GM23338 (cell line): ENCODE measurements at regions not wholly inside any gene's neighbourhood (a gene's known extent, or its start where the extent isn't known, plus 50 kb on each side); places are given as distances from the start of the nearest gene placed in this dataset.

Experiments
- ATAC-seq: fragments of 200-7000 bp; cut with Tn5 transposase; 3 replicates; pipeline ENCODE4 v1.9.1; 2020
- DNase-seq: peaks from one replicate; pipeline ENCODE4 v3.0.0-alpha.2; 2015; ENCODE audit warnings: low spot score
- H2AFZ ChIP-seq: fragments of 200-600 bp; sonication (generic); 2 replicates; pipeline ENCODE4 v1.8.0; 2016; ENCODE audit warnings: antibody characterized with exemption, mild to moderate bottlenecking, moderate library complexity
- H3F3A ChIP-seq: fragments of 200-600 bp; sonication (generic); replicated peaks from 2 replicates; pipeline ENCODE4 v1.8.0; 2017; ENCODE audit warnings: antibody characterized with exemption, mixed run types, low read depth
- H3K27ac ChIP-seq: fragments of 200-600 bp; sonication (generic); 2 replicates; pipeline ENCODE4 v1.6.1; 2016; ENCODE audit warnings: low read depth
- H3K27me3 ChIP-seq: fragments of 200-600 bp; sonication (generic); 2 replicates; pipeline ENCODE4 v1.8.0; 2016; ENCODE audit warnings: mild to moderate bottlenecking, mixed run types, moderate library complexity; ENCODE audit not compliant: insufficient read depth
- H3K36me3 ChIP-seq: fragments of 200-600 bp; sonication (generic); 2 replicates; pipeline ENCODE4 v1.8.0; 2016; ENCODE audit warnings: mild to moderate bottlenecking; ENCODE audit not compliant: insufficient read depth
- H3K4me1 ChIP-seq: fragments of 200-600 bp; sonication (generic); 2 replicates; pipeline ENCODE4 v1.8.0; 2016; ENCODE audit warnings: mild to moderate bottlenecking, moderate library complexity; ENCODE audit not compliant: insufficient read depth
- H3K4me2 ChIP-seq: fragments of 200-600 bp; sonication (generic); 2 replicates; pipeline ENCODE4 v1.7.1; 2017; ENCODE audit warnings: mixed run types
- H3K4me3 ChIP-seq: fragments of 200-600 bp; sonication (generic); 2 replicates; pipeline ENCODE4 v1.6.1; 2016; ENCODE audit warnings: mixed run types
- H3K79me2 ChIP-seq: fragments of 200-600 bp; sonication (generic); replicated peaks from 2 replicates; pipeline ENCODE4 v1.8.0; 2017; ENCODE audit warnings: mild to moderate bottlenecking; ENCODE audit not compliant: insufficient read depth
- H3K9me2 ChIP-seq: fragments of 200-600 bp; sonication (generic); 2 replicates; pipeline ENCODE4 v1.8.0; 2017; ENCODE audit not compliant: insufficient read depth
- H4K20me1 ChIP-seq: fragments of 200-600 bp; sonication (generic); replicated peaks from 2 replicates; pipeline ENCODE4 v1.8.0; 2017; ENCODE audit warnings: mild to moderate bottlenecking; ENCODE audit not compliant: insufficient read depth
- H3K27ac Mint-ChIP-seq: 2 replicates; pipeline ENCODE4 v1.8.0; 2020; ENCODE audit warnings: inconsistent platforms, mild to moderate bottlenecking, moderate library complexity, mixed read lengths
- H3K27me3 Mint-ChIP-seq: 3 replicates; pipeline ENCODE4 v1.8.0; 2022; ENCODE audit warnings: low read depth, mild to moderate bottlenecking, moderate library complexity, mixed read lengths, inconsistent platforms; ENCODE audit not compliant: insufficient read depth, poor library complexity
- H3K36me3 Mint-ChIP-seq: 3 replicates; pipeline ENCODE4 v1.8.0; 2021; ENCODE audit warnings: low read depth, mild to moderate bottlenecking, inconsistent platforms, moderate library complexity, mixed read lengths
- H3K4me1 Mint-ChIP-seq: 3 replicates; pipeline ENCODE4 v1.8.0; 2020; ENCODE audit warnings: mild to moderate bottlenecking, inconsistent platforms, mixed read lengths
- H3K4me3 Mint-ChIP-seq: 3 replicates; pipeline ENCODE4 v1.8.0; 2021; ENCODE audit warnings: moderate library complexity, mild to moderate bottlenecking, inconsistent platforms, mixed read lengths
- H3K9me3 Mint-ChIP-seq: 3 replicates; pipeline ENCODE4 v1.8.0; 2020; ENCODE audit warnings: moderate library complexity, mild to moderate bottlenecking, inconsistent platforms, mixed read lengths
- CREB1 ChIP-seq: fragments of 250-450 bp; sonication (Bioruptor Pico); IDR thresholded peaks from 2 replicates; pipeline ENCODE4 v1.5.0; 2020; ENCODE audit warnings: low read depth, mild to moderate bottlenecking, moderate library complexity
- CTCF ChIP-seq, 2 experiments: fragments of 200-600 bp in 1 of 2; sonication (generic) in 1 of 2; conservative IDR thresholded peaks; 2 replicates each; pipeline versions ENCODE4 v1.5.1 to v1.6.1; 2016 to 2017; ENCODE audit warnings: antibody characterized with exemption in 2 of 2, low read depth in 2 of 2, mild to moderate bottlenecking in 2 of 2, moderate library complexity in 1 of 2
- EZH2 ChIP-seq: fragments of 200-600 bp; sonication (generic); IDR thresholded peaks from one replicate; pipeline ENCODE4 v1.8.0; 2017; ENCODE audit warnings: antibody characterized with exemption, mild to moderate bottlenecking, low read depth; ENCODE audit not compliant: unreplicated experiment
- EZH2phosphoT487 ChIP-seq: fragments of 200-600 bp; sonication (generic); IDR thresholded peaks from one replicate; pipeline ENCODE4 v1.8.1; 2018; ENCODE audit warnings: antibody characterized with exemption; ENCODE audit not compliant: unreplicated experiment
- JUNB ChIP-seq: IDR thresholded peaks from one replicate; pipeline ENCODE4 v1.6.1; 2016; ENCODE audit warnings: antibody characterized with exemption; ENCODE audit not compliant: unreplicated experiment
- NANOG ChIP-seq: IDR thresholded peaks from 2 replicates; pipeline ENCODE4 v1.6.1; 2016; ENCODE audit warnings: antibody characterized with exemption, borderline replicate concordance
- POLR2AphosphoS5 ChIP-seq: IDR thresholded peaks from 2 replicates; pipeline ENCODE4 v1.6.1; 2016; ENCODE audit warnings: antibody characterized with exemption, low read depth
- STAT1 ChIP-seq: IDR thresholded peaks from one replicate; pipeline ENCODE4 v1.6.1; 2016; ENCODE audit warnings: antibody characterized with exemption; ENCODE audit not compliant: unreplicated experiment
- ZNF114 ChIP-seq: fragments of 250-450 bp; sonication (Bioruptor Pico); IDR thresholded peaks from 2 replicates; pipeline ENCODE4 v1.5.0; 2020; ENCODE audit warnings: mild to moderate bottlenecking, moderate library complexity
- ZNF331 ChIP-seq: fragments of 250-450 bp; sonication (Bioruptor Pico); IDR thresholded peaks from 2 replicates; pipeline ENCODE4 v1.5.0; 2020; ENCODE audit warnings: low read depth, mild to moderate bottlenecking, moderate library complexity
- TF ChIP-seq, protein P1 (sequence below): IDR thresholded peaks from one replicate; pipeline ENCODE4 v1.6.1; 2018; ENCODE audit warnings: antibody characterized with exemption; ENCODE audit not compliant: unreplicated experiment
- TF ChIP-seq, protein P2 (sequence below): IDR thresholded peaks from 2 replicates; pipeline ENCODE4 v1.6.1; 2016; ENCODE audit warnings: antibody characterized with exemption
- TF ChIP-seq, protein P3 (sequence below): fragments of 250-450 bp; sonication (Bioruptor Pico); IDR thresholded peaks from 2 replicates; pipeline ENCODE4 v1.5.0; 2020; ENCODE audit warnings: mild to moderate bottlenecking, moderate library complexity

DNA sequence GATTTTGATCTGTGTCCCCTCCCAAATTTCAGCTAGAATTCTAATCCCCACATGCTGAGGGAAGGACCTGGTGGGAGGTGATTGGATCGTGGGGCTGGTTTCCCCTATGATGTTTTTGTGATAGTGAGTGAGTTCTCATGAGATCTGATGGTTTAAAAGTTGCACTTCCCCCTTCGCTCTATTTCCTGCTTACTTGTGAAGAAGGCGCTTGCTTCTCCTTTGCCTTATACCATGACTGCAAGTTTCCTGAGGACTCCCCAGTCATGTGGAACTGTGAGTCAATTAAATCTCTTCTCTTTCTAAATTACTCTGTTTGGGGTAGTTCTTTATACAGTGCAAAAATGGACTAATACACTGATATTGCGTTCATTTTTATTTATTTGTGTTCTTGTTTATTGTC, 636.8 kb upstream of the LINC00305 start:
- H3K4me1 Mint-ChIP-seq = no peaks in the 10 kb centered on the region

More for the DNA sequence above, 636.8 kb upstream of the LINC00305 start:
- Histone ChIP-seq H3F3A (no peaks in the 10 kb centered on the region), H3K9me2 (no peaks in the 10 kb centered on the region), H3K36me3 (no peaks in the 10 kb centered on the region; the same call in 1 of the 2 replicates), H3K79me2 (no peaks in the 10 kb centered on the region), H2AFZ (no peak overlapping the region), H3K4me3 (no peak overlapping the region), H3K27me3 (no peaks in the 10 kb centered on the region), H3K4me2 (no peak overlapping the region), H3K27ac (no peak overlapping the region), H4K20me1 (no peaks in the 10 kb centered on the region), H3K4me1 (no peaks in the 10 kb centered on the region)
- no peak for ATAC-seq
- Mint-ChIP-seq H3K9me3 (no peaks in the 10 kb centered on the region), H3K36me3 (no peaks in the 10 kb centered on the region), H3K27me3 (no peaks in the 10 kb centered on the region), H3K27ac (no peak overlapping the region), H3K4me3 (no peak overlapping the region)
- no peak for TF ChIP-seq EZH2
- TF ChIP-seq NANOG = no peak
- no peak for TF ChIP-seq JUNB
- no peak for TF ChIP-seq CTCF (conservative IDR thresholded peaks at IDR 0.05; ENCODE audit: low read depth in 2 of 2)
- TF ChIP-seq POLR2AphosphoS5 = no peak
- TF ChIP-seq, protein P1, sequence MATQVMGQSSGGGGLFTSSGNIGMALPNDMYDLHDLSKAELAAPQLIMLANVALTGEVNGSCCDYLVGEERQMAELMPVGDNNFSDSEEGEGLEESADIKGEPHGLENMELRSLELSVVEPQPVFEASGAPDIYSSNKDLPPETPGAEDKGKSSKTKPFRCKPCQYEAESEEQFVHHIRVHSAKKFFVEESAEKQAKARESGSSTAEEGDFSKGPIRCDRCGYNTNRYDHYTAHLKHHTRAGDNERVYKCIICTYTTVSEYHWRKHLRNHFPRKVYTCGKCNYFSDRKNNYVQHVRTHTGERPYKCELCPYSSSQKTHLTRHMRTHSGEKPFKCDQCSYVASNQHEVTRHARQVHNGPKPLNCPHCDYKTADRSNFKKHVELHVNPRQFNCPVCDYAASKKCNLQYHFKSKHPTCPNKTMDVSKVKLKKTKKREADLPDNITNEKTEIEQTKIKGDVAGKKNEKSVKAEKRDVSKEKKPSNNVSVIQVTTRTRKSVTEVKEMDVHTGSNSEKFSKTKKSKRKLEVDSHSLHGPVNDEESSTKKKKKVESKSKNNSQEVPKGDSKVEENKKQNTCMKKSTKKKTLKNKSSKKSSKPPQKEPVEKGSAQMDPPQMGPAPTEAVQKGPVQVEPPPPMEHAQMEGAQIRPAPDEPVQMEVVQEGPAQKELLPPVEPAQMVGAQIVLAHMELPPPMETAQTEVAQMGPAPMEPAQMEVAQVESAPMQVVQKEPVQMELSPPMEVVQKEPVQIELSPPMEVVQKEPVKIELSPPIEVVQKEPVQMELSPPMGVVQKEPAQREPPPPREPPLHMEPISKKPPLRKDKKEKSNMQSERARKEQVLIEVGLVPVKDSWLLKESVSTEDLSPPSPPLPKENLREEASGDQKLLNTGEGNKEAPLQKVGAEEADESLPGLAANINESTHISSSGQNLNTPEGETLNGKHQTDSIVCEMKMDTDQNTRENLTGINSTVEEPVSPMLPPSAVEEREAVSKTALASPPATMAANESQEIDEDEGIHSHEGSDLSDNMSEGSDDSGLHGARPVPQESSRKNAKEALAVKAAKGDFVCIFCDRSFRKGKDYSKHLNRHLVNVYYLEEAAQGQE = no peak
- TF ChIP-seq CREB1 = no peak
- TF ChIP-seq, protein P2, sequence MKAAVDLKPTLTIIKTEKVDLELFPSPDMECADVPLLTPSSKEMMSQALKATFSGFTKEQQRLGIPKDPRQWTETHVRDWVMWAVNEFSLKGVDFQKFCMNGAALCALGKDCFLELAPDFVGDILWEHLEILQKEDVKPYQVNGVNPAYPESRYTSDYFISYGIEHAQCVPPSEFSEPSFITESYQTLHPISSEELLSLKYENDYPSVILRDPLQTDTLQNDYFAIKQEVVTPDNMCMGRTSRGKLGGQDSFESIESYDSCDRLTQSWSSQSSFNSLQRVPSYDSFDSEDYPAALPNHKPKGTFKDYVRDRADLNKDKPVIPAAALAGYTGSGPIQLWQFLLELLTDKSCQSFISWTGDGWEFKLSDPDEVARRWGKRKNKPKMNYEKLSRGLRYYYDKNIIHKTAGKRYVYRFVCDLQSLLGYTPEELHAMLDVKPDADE = no peak
- TF ChIP-seq ZNF114 (CRISPR knock-in tag) = no peak
- TF ChIP-seq STAT1 = no peak
- no peak for TF ChIP-seq EZH2phosphoT487
- TF ChIP-seq, protein P3, sequence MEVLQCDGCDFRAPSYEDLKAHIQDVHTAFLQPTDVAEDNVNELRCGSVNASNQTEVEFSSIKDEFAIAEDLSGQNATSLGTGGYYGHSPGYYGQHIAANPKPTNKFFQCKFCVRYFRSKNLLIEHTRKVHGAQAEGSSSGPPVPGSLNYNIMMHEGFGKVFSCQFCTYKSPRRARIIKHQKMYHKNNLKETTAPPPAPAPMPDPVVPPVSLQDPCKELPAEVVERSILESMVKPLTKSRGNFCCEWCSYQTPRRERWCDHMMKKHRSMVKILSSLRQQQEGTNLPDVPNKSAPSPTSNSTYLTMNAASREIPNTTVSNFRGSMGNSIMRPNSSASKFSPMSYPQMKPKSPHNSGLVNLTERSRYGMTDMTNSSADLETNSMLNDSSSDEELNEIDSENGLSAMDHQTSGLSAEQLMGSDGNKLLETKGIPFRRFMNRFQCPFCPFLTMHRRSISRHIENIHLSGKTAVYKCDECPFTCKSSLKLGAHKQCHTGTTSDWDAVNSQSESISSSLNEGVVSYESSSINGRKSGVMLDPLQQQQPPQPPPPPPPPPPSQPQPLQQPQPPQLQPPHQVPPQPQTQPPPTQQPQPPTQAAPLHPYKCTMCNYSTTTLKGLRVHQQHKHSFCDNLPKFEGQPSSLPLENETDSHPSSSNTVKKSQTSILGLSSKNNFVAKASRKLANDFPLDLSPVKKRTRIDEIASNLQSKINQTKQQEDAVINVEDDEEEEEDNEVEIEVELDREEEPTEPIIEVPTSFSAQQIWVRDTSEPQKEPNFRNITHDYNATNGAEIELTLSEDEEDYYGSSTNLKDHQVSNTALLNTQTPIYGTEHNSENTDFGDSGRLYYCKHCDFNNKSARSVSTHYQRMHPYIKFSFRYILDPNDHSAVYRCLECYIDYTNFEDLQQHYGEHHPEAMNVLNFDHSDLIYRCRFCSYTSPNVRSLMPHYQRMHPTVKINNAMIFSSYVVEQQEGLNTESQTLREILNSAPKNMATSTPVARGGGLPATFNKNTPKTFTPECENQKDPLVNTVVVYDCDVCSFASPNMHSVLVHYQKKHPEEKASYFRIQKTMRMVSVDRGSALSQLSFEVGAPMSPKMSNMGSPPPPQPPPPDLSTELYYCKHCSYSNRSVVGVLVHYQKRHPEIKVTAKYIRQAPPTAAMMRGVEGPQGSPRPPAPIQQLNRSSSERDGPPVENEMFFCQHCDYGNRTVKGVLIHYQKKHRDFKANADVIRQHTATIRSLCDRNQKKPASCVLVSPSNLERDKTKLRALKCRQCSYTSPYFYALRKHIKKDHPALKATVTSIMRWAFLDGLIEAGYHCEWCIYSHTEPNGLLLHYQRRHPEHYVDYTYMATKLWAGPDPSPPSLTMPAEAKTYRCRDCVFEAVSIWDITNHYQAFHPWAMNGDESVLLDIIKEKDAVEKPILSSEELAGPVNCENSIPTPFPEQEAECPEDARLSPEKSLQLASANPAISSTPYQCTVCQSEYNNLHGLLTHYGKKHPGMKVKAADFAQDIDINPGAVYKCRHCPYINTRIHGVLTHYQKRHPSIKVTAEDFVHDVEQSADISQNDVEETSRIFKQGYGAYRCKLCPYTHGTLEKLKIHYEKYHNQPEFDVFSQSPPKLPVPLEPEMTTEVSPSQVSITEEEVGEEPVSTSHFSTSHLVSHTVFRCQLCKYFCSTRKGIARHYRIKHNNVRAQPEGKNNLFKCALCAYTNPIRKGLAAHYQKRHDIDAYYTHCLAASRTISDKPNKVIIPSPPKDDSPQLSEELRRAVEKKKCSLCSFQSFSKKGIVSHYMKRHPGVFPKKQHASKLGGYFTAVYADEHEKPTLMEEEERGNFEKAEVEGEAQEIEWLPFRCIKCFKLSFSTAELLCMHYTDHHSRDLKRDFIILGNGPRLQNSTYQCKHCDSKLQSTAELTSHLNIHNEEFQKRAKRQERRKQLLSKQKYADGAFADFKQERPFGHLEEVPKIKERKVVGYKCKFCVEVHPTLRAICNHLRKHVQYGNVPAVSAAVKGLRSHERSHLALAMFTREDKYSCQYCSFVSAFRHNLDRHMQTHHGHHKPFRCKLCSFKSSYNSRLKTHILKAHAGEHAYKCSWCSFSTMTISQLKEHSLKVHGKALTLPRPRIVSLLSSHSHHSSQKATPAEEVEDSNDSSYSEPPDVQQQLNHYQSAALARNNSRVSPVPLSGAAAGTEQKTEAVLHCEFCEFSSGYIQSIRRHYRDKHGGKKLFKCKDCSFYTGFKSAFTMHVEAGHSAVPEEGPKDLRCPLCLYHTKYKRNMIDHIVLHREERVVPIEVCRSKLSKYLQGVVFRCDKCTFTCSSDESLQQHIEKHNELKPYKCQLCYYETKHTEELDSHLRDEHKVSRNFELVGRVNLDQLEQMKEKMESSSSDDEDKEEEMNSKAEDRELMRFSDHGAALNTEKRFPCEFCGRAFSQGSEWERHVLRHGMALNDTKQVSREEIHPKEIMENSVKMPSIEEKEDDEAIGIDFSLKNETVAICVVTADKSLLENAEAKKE (CRISPR knock-in tag) = no peak
- no peak for TF ChIP-seq ZNF331 (CRISPR knock-in tag)
- no peak for DNase-seq
